ENCODE measurements at regions not wholly inside any gene's neighbourhood (a gene's known extent, or its start where the extent isn't known, plus 50 kb on each side); places are given as distances from the start of the nearest gene placed in this dataset.

- TF ChIP-seq TEAD4 (IDR thresholded peaks at IDR 0.05) (no peak), EGR1 (IDR thresholded peaks at IDR 0.05) (no peak), NFIC (IDR thresholded peaks at IDR 0.05) (no peak), ZBTB7A (IDR thresholded peaks at IDR 0.05; ENCODE audit: low read depth) (no peak), CEBPB (IDR thresholded peaks at IDR 0.05) (no peak), RAD21 (IDR thresholded peaks at IDR 0.05; ENCODE audit: low read depth) (no peak), TAF1 (IDR thresholded peaks at IDR 0.05; ENCODE audit: low read depth) (no peak), USF1 (IDR thresholded peaks at IDR 0.05) (no peak), REST (IDR thresholded peaks at IDR 0.05; ENCODE audit: low read depth) (no peak), YY1 (IDR thresholded peaks at IDR 0.05; ENCODE audit: low read depth) (no peak), CREB1 (IDR thresholded peaks at IDR 0.05; ENCODE audit: low read depth) (no peak)
Measured at GRCh38 chr1:58233729-58234128, 312.8 kb downstream of the OMA1 start.

- no peak for TF ChIP-seq TAF1 (IDR thresholded peaks at IDR 0.05; ENCODE audit: low read depth)
- TF ChIP-seq EP300 (IDR thresholded peaks at IDR 0.05; ENCODE audit: borderline replicate concordance), result no peak
- no peak for TF ChIP-seq ZBTB7A (IDR thresholded peaks at IDR 0.05; ENCODE audit: low read depth)
- no peak for TF ChIP-seq USF1 (IDR thresholded peaks at IDR 0.05)
- TF ChIP-seq FOXM1 (IDR thresholded peaks at IDR 0.05; ENCODE audit: borderline replicate concordance, low read depth), result no peak
- no peak for TF ChIP-seq TCF12 (IDR thresholded peaks at IDR 0.05; ENCODE audit: low read depth)
- TF ChIP-seq, protein P1, sequence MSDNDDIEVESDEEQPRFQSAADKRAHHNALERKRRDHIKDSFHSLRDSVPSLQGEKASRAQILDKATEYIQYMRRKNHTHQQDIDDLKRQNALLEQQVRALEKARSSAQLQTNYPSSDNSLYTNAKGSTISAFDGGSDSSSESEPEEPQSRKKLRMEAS (IDR thresholded peaks at IDR 0.05), result no peak
Measured at GRCh38 chr1:58231204-58231603, 315.3 kb downstream of the OMA1 start.

DNA sequence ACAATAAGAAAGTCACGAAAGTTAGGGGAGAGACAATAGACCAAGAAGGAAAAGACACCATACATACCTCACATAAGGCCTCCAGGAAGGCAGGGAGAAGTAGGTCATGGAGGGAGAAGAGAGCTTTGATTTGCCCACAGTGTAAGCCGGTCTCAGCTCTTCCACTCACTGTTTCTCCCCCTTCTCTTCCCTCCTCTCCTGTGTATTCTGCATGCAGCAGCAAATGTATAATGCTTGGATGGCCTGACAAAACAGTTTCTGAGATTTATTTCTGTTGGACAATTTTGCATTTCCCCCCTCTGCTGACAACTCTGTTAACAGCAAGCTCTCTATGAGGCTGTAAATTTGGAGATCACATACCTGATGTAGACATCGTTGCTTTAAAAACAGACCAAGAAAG lies 318.9 kb downstream of the OMA1 start:
- no peak for TF ChIP-seq CEBPB (IDR thresholded peaks at IDR 0.05)
- no peak for TF ChIP-seq YY1 (IDR thresholded peaks at IDR 0.05; ENCODE audit: low read depth)
- TF ChIP-seq TEAD4 (IDR thresholded peaks at IDR 0.05), result no peak
- TF ChIP-seq TAF1 (IDR thresholded peaks at IDR 0.05; ENCODE audit: low read depth), result no peak
- no peak for TF ChIP-seq REST (IDR thresholded peaks at IDR 0.05; ENCODE audit: low read depth)

DNA sequence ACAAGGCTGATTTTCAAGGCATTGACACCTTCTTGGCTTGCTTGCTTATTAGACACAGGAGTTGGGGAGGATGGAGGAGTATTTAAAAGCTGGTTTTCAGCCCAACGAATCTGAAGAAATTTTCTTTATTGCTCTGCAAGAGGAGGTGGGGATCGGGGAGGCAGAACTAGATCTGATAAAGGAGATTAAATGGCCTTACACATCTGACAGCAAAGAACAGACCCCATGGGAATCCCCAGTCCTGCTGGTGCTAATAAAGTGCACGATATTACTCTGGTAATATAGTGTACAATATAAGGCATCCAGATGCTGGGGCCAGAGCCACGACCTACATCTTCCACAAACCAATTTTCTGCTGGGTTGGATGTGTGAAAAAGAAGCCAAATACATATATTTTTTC lies 323.0 kb downstream of the OMA1 start:
- TF ChIP-seq TCF12 (IDR thresholded peaks at IDR 0.05; ENCODE audit: low read depth), result no peak
- TF ChIP-seq CREB1 (IDR thresholded peaks at IDR 0.05; ENCODE audit: low read depth), result no peak
- TF ChIP-seq CEBPB (IDR thresholded peaks at IDR 0.05), result no peak
- TF ChIP-seq TAF1 (IDR thresholded peaks at IDR 0.05; ENCODE audit: low read depth), result no peak

DNA sequence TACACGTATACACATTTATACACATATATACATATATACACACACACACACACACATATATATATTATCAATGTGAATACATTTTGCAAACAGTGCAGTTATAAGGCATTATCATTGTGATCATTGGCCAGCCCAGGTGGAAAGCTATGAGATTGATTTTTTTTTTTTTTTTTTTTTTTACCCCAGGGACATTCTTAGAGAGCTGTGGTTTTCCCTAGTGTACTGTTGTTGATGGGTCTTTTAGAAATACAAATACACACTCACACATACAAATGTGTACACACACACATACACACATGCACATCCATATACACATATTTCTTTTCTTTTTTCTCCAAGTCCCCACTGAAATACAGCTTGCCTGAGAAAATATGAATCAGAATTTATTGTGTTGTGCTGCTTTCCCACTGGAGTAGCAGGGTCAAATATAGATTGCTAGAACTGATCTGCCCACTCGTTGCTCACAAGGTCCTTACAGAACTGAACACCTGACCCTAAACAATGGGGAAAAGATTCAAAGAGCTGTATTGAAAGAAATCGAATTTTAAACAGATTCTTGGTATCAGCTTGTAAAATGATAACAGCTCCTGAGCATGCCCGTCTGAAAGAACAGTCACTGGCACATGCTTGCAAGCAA lies 325.6 kb downstream of the OMA1 start:
- no peak for TF ChIP-seq EP300 (IDR thresholded peaks at IDR 0.05; ENCODE audit: borderline replicate concordance)
- TF ChIP-seq CREB1 (IDR thresholded peaks at IDR 0.05; ENCODE audit: low read depth), result no peak
- no peak for TF ChIP-seq TAF1 (IDR thresholded peaks at IDR 0.05; ENCODE audit: low read depth)
- TF ChIP-seq, protein P1 (IDR thresholded peaks at IDR 0.05), result no peak
- TF ChIP-seq EGR1 (IDR thresholded peaks at IDR 0.05), result no peak
- TF ChIP-seq CEBPB (IDR thresholded peaks at IDR 0.05), result no peak
- no peak for TF ChIP-seq REST (IDR thresholded peaks at IDR 0.05; ENCODE audit: low read depth)
- TF ChIP-seq TCF12 (IDR thresholded peaks at IDR 0.05; ENCODE audit: low read depth), result no peak
- TF ChIP-seq YY1 (IDR thresholded peaks at IDR 0.05; ENCODE audit: low read depth), result no peak
- TF ChIP-seq RAD21 (IDR thresholded peaks at IDR 0.05; ENCODE audit: low read depth), result no peak
- no peak for TF ChIP-seq FOXM1 (IDR thresholded peaks at IDR 0.05; ENCODE audit: borderline replicate concordance, low read depth)
- TF ChIP-seq TEAD4 (IDR thresholded peaks at IDR 0.05), result no peak
- no peak for TF ChIP-seq NFIC (IDR thresholded peaks at IDR 0.05)
- TF ChIP-seq USF1 (IDR thresholded peaks at IDR 0.05), result no peak
- no peak for TF ChIP-seq ZBTB7A (IDR thresholded peaks at IDR 0.05; ENCODE audit: low read depth)

All from Ishikawa (cell line).